GM18873 (cell line): ENCODE measurements at regions not wholly inside any gene's neighbourhood (a gene's known extent, or its start where the extent isn't known, plus 50 kb on each side); places are given as distances from the start of the nearest gene placed in this dataset.

Source experiments
- ATAC-seq: cut with Tn5 transposase; IDR thresholded peaks from one replicate; pipeline ENCODE4 v1.9.1; 2021; ENCODE audit warnings: mild to moderate bottlenecking, moderate library complexity, moderate number of reproducible peaks; ENCODE audit not compliant: unreplicated experiment, low FRiP score

GRCh38 chr1:101745551-101746270, 251.0 kb downstream of the OLFM3 start:
- no peak for ATAC-seq

- ATAC-seq: no peak
Measured at GRCh38 chr1:101748077-101748476, 248.6 kb downstream of the OLFM3 start.
